ENCODE measurements at regions not wholly inside any gene's neighbourhood (a gene's known extent, or its start where the extent isn't known, plus 50 kb on each side); places are given as distances from the start of the nearest gene placed in this dataset.

GRCh38 chr21:43364261-43364510, 62.7 kb downstream of the SIK1 start:
- TF ChIP-seq CTCF (IDR thresholded peaks at IDR 0.05), result no peak

GRCh38 chr21:43363506-43364260, 63.2 kb downstream of the SIK1 start:
- intact Hi-C loops (cut with DNase I), result no loop called here
- no peak for TF ChIP-seq CTCF (IDR thresholded peaks at IDR 0.05)
- H3K27ac ChIP-seq, result no peak overlapping the region
- H3K4me3 ChIP-seq, result no peak overlapping the region
- no peaks in the 10 kb centered on the region for H3K36me3 ChIP-seq
- DNase-seq (peak in 1 of 4 donors; percentile 45), ATAC-seq (no peak)
- H3K27me3 ChIP-seq, result peaks cover 0 to 17% of the 10 kb centered on the region in 2 donors
- H3K4me1 ChIP-seq, result peaks cover 4 to 15% of the 10 kb centered on the region in 2 donors
- no peaks in the 10 kb centered on the region for H3K9me3 ChIP-seq

More at GRCh38 chr21:43364261-43364510, 62.7 kb downstream of the SIK1 start:
- intact Hi-C loops (cut with DNase I), result no loop called here
- H3K27ac ChIP-seq, result no peak overlapping the region
- H3K9me3 ChIP-seq, result no peaks in the 10 kb centered on the region
- H3K4me1 ChIP-seq, result peaks cover 4 to 15% of the 10 kb centered on the region in 2 donors
- H3K4me3 ChIP-seq, result no peak overlapping the region
- H3K27me3 ChIP-seq, result peaks cover 0 to 17% of the 10 kb centered on the region in 2 donors
- ATAC-seq, result no peak
- no peak for DNase-seq
- H3K36me3 ChIP-seq, result no peaks in the 10 kb centered on the region

GRCh38 chr21:43362915-43363314, 64.0 kb downstream of the SIK1 start:
- intact Hi-C loops (cut with DNase I), result no loop called here
- DNase-seq, result no peak
- no peaks in the 10 kb centered on the region for H3K9me3 ChIP-seq
- TF ChIP-seq CTCF (IDR thresholded peaks at IDR 0.05), result no peak
- H3K4me3 ChIP-seq, result no peak overlapping the region
- ATAC-seq, result no peak
- peak overlapping the region in 1 of 2 donors; percentile 33 for H3K27ac ChIP-seq
- peaks cover 0 to 17% of the 10 kb centered on the region in 2 donors for H3K27me3 ChIP-seq
- peaks cover 4 to 15% of the 10 kb centered on the region in 2 donors for H3K4me1 ChIP-seq
- H3K36me3 ChIP-seq, result no peaks in the 10 kb centered on the region

- intact Hi-C loops (cut with DNase I), result no loop called here
- ATAC-seq (peak; percentile 69), DNase-seq (peak in 3 of 4 donors; percentile 71 to 90 (median 73))
- Histone ChIP-seq H3K36me3 (no peaks in the 10 kb centered on the region), H3K27ac (peak overlapping the region; percentile 64 to 83), H3K4me1 (peaks cover 4 to 15% of the 10 kb centered on the region in 2 donors), H3K27me3 (peaks cover 0 to 17% of the 10 kb centered on the region in 2 donors), H3K4me3 (peak overlapping the region in 1 of 2 donors; percentile 14), H3K9me3 (no peaks in the 10 kb centered on the region)
- TF ChIP-seq CTCF (IDR thresholded peaks at IDR 0.05), result no peak
Observed at GRCh38 chr21:43362321-43362791, 64.6 kb downstream of the SIK1 start.

GRCh38 chr21:43361493-43362296, 65.2 kb downstream of the SIK1 start:
- no peaks in the 10 kb centered on the region for H3K36me3 ChIP-seq
- peak overlapping the region; percentile 64 to 83 for H3K27ac ChIP-seq
- no peaks in the 10 kb centered on the region for H3K9me3 ChIP-seq
- intact Hi-C loops (cut with DNase I), result no loop called here
- H3K4me1 ChIP-seq, result peaks cover 4 to 15% of the 10 kb centered on the region in 2 donors
- peak overlapping the region in 1 of 2 donors; percentile 14 for H3K4me3 ChIP-seq
- H3K27me3 ChIP-seq, result peaks cover 0 to 17% of the 10 kb centered on the region in 2 donors
- TF ChIP-seq CTCF (IDR thresholded peaks at IDR 0.05), result no peak
- peak; percentile 49 for ATAC-seq
- DNase-seq, result peak in 3 of 4 donors; percentile 57 to 81 (median 64)

Data from left lung (tissue), 4 donors.